ENCODE measurements at regions not wholly inside any gene's neighbourhood (a gene's known extent, or its start where the extent isn't known, plus 50 kb on each side); places are given as distances from the start of the nearest gene placed in this dataset.

DNA sequence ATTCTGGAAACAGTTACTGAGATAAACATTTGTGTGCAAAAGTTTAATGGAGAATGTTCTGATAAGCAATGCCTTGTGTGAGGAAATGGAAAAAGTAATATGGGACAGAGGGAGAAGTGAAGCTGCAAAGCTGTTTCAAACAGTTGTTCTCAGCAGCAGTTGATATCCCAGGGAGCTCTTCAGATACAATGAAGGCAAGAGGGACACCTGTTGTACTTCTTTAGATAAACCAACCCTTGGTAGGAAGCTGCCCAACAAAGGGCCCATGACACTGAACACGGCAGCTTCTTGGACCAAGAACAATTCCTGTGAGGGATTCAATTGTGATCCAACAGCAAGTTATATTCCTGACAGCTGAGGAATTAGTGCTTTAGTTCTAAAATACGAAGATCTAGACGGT is 894.3 kb upstream of the PCDH20 start:
- Histone ChIP-seq H3K18ac (ENCODE audit: low read depth, low read length) (no peak overlapping the region), H2BK5ac (ENCODE audit: low read depth, low read length, poor library complexity, severe bottlenecking) (no peak overlapping the region), H3K9me1 (ENCODE audit: insufficient read depth, low read length) (no peaks in the 10 kb centered on the region), H3K9ac (ENCODE audit: low read depth, low read length) (no peak overlapping the region), H3K4ac (ENCODE audit: low read depth, low read length) (no peak overlapping the region), H4K91ac (ENCODE audit: insufficient read depth, low read depth, low read length) (no peak overlapping the region), H2BK120ac (ENCODE audit: low read depth, low read length) (no peak overlapping the region), H4K20me1 (ENCODE audit: insufficient read depth, low read length) (no peaks in the 10 kb centered on the region), H4K8ac (ENCODE audit: low read depth in 2 of 2, low read length in 2 of 2) (no peak overlapping the region), H3K9me3 (ENCODE audit: control insufficient read depth, insufficient read depth, low read length) (no peaks in the 10 kb centered on the region), H2AFZ (replicated peaks; ENCODE audit: low read length, poor library complexity) (no peak overlapping the region), H3K27me3 (ENCODE audit: control insufficient read depth, insufficient read depth, low read length) (no peaks in the 10 kb centered on the region), H3K27ac (ENCODE audit: insufficient read depth, low read length) (no peak overlapping the region), H3K4me2 (ENCODE audit: low read depth, low read length) (no peak overlapping the region), H3K4me1 (ENCODE audit: control insufficient read depth, insufficient read depth, low read length) (no peaks in the 10 kb centered on the region), H2BK20ac (ENCODE audit: low read depth, low read length) (no peak overlapping the region), H2AK9ac (replicated peaks; ENCODE audit: low read depth, low read length, poor library complexity) (no peak overlapping the region), H3K56ac (ENCODE audit: extremely low read depth, insufficient read depth, low read length) (no peak overlapping the region), H2AK5ac (ENCODE audit: low read depth, low read length) (no peak overlapping the region), H3K36me3 (ENCODE audit: control insufficient read depth, insufficient read depth, low read length) (no peaks in the 10 kb centered on the region), H4K5ac (ENCODE audit: low read depth, low read length) (no peak overlapping the region), H3K23ac (ENCODE audit: low read depth, low read length) (no peak overlapping the region), H3K79me1 (ENCODE audit: low read depth in 1 of 2, low read length in 2 of 2) (no peaks in the 10 kb centered on the region), H3K4me3 (ENCODE audit: insufficient read depth, low read depth, low read length) (no peak overlapping the region), H3K14ac (replicated peaks; ENCODE audit: low read depth, low read length) (no peak overlapping the region), H2BK15ac (ENCODE audit: low read depth, low read length) (no peak overlapping the region)
- ChIA-PET CTCF (interaction anchor here (1.2 kb wide), 1 partner anchor 10 kb away, joined by 3 read pairs; no protein-coding TSS in a partner anchor), POLR2A (ENCODE audit: unreplicated experiment) (no interaction called here)
- BruUV-seq (replicated peaks) = no TSS peak
- TF ChIP-seq, protein P1, sequence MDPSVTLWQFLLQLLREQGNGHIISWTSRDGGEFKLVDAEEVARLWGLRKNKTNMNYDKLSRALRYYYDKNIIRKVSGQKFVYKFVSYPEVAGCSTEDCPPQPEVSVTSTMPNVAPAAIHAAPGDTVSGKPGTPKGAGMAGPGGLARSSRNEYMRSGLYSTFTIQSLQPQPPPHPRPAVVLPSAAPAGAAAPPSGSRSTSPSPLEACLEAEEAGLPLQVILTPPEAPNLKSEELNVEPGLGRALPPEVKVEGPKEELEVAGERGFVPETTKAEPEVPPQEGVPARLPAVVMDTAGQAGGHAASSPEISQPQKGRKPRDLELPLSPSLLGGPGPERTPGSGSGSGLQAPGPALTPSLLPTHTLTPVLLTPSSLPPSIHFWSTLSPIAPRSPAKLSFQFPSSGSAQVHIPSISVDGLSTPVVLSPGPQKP (IDR thresholded peaks at IDR 0.05; ENCODE audit: borderline replicate concordance, low read depth, low read length) = no peak
- no peak for TF ChIP-seq FOS (IDR thresholded peaks at IDR 0.05; ENCODE audit: low read depth, low read length)
- no peak for TF ChIP-seq CHD1 (IDR thresholded peaks at IDR 0.05; ENCODE audit: low read depth, low read length)
- no peak for TF ChIP-seq POLR2A (IDR thresholded peaks at IDR 0.05; ENCODE audit: low read depth, low read length)
- TF ChIP-seq, protein P2, sequence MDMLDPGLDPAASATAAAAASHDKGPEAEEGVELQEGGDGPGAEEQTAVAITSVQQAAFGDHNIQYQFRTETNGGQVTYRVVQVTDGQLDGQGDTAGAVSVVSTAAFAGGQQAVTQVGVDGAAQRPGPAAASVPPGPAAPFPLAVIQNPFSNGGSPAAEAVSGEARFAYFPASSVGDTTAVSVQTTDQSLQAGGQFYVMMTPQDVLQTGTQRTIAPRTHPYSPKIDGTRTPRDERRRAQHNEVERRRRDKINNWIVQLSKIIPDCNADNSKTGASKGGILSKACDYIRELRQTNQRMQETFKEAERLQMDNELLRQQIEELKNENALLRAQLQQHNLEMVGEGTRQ (IDR thresholded peaks at IDR 0.05; ENCODE audit: low read depth, low read length) = no peak
- TF ChIP-seq RCOR1 (IDR thresholded peaks at IDR 0.05; ENCODE audit: insufficient replicate concordance, low read length) = no peak
- TF ChIP-seq NFE2L2 (IDR thresholded peaks at IDR 0.05; ENCODE audit: low read depth, low read length) = no peak
- TF ChIP-seq RFX5 (IDR thresholded peaks at IDR 0.05; ENCODE audit: low read depth, low read length) = no peak
- no peak for TF ChIP-seq MXI1 (IDR thresholded peaks at IDR 0.05; ENCODE audit: borderline replicate concordance, low read depth, low read length)
- dilution Hi-C loops (cut with HindIII; ENCODE audit: low sequenced_read_pairs, unreplicated experiment) (no loop called here), intact Hi-C loops (cut with micrococcal nuclease) (no loop called here), in situ Hi-C loops (cut with MboI; ENCODE audit: low sequenced_read_pairs) (no loop called here)
- WGBS, 2 experiments (ENCODE audit: extremely low coverage in 2 of 2, insufficient read length in 1 of 2) = 20% methylated on average over 1 of the region's 3 CpGs; no CpG with 5 or more reads in 1 of the 2 experiments
- no peak for DNase-seq
- no peak for ATAC-seq (ENCODE audit: low read depth)
